ENCODE measurements at regions not wholly inside any gene's neighbourhood (a gene's known extent, or its start where the extent isn't known, plus 50 kb on each side); places are given as distances from the start of the nearest gene placed in this dataset.

DNA sequence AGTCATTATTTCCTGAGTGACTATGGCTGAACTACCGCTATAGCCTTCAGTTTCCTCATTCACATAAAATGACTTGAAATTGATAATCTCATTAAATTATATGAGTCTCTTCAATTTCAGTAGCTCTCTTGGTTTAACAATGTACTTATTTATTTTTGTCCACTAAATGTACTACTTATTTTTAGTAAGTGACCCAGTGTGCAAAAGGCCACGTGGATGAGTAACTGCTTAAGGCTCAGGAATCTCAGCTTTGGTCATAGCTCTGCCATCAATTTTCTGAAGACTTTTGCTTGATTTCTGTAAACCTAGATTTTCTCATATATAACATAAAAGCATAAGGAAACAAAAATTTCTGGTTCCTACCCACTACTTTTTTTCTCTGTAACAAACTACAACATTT lies 1132.9 kb upstream of the CDH8 start:
- DNase-seq, result no peak

DNA sequence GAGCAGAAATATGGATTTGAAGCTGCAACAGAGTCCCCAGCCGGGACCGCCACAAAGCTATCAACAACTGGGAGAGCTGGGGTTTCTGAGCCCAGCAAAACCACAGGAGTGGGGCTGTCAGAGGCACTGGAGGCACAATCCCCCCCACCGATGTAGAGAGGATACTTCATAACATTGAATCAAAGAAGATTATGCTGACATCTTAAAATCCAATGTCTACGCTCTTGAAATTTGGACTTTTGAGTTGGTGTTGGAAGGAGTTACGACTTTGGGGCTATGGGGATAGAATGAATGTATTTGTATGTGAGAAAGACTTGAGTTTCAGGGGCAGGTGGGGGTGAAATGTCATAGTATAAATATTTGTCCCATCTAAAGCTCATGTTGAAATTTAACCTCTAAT lies 1121.6 kb upstream of the CDH8 start:
- no peak for DNase-seq

DNA sequence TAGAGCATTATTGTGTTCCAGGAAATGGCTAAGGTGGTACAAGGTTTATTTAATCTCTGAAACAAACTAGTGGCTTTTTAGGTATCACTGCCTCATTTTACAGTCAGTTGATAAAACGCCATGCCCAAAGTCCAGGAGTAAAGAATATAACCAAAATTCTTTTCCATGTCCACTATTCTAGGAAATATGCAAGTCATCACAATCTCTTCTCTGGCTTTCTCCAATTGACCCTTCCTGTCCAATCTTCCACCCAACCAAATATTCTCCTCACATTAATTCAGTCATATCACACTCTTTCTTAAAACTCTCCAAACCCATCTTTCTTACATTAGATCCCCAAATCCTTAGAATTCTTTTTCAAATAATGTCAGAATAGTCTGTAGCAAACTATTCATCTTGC lies 1110.0 kb upstream of the CDH8 start:
- DNase-seq, result no peak

DNA sequence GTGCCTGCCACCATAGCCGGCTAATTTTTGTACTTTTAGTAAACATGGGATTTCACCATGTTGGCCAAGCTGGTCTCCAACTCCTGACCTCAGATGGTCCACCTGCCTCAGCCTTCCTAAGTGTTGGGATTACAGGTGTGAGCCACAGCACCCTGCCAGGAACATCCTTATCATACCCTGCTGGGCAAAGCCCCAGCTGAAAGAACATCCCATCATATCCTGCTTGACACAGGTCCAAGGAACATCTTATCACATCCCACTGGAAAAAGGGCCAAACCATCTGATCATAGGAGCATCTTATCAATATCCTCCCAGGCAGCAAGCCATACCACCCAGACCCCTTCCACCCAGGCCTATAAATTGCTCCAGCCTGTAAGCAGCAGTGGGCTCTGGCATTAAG lies 1109.2 kb upstream of the CDH8 start:
- DNase-seq, result no peak

DNA sequence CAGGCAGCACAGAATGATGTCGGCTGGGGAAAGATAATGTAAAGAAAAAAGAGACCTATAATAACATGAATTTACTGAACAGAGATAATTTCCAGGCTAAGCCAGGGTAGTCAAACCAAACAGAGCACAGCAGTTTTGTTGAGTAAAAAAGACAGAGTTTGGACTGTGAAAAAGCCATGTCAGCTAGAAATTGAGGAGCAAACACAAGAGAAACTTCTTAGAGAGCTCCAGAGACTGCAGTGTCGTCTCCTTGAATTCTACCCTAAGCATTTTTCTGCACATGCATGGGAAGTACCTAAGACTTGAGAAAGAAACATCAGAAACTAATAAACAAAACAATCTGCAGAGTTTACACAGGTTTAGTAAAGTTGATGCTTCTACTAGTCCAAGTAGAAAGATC lies 1098.8 kb upstream of the CDH8 start:
- DNase-seq, result no peak

DNA sequence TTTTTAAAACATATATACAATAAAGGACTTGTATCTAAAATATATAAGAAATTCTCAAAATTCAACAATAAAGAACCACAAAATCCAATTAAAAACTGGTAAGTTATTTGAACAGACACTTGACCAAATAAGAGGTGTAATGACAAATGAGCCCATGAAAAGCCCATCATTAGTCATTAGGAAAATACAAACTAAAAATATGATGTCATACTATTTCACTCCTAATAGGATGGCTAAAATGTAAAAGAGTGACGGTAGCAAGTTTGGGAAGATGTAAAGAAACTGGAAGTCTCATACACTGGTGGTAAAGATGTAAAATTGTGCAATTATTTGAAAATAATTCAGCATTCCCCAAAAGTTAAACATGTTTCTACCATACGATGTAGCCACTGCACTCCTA lies 1095.3 kb upstream of the CDH8 start:
- no peak for DNase-seq

DNA sequence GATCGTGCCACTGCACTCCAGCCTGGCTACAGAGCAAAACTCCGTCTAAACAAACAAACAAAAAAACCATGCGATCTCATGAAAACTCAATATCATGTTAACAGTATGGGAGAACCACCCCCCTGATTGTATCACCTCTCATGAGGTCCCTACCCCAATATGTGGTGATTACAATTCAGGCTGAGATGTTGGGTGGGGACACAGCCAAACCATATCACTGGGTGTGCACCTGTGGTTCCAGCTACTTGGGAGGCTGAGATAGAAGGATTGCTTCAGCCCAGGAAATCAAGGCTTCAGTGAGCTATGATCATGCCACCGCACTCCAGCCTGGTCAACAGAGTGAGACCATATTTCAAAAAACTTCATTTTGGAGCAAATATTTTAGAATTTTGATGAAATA lies 1094.7 kb upstream of the CDH8 start:
- DNase-seq, result no peak

DNA sequence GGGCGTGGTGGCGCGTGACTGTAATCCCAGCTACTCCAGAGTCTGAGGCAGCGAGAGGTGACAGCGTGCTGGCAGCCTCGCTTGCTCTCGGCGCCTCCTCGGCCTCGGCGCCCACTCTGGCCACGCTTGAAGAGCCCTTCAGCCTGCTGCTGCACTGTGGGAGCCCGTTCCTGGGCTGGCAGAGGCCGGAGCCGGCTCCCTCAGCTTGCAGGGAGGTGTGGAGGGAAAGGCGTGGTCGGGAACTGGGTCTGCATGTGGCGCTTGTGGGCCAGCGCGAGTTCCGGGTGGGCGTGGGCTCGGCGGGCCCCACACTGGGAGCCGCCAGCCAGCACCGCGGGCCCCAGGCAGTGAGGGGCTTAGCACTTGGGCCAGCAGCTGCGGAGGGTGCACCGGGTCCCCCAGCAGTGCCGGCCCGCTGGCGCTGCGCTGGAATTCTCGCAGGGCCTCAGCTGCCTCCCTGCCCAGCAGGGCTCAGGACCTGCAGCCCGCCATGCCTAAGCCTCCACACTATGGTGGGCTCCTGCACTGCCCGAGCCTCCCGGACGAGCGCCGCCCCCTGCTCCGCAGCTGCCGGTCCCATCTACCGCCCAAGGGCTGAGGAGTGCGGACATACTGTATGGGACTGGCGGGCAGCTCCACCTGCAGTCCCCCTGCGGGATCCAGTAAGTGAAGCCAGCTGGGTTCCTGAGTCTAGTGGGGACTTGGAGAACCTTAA lies 1093.3 kb upstream of the CDH8 start:
- no peak for DNase-seq

DNA sequence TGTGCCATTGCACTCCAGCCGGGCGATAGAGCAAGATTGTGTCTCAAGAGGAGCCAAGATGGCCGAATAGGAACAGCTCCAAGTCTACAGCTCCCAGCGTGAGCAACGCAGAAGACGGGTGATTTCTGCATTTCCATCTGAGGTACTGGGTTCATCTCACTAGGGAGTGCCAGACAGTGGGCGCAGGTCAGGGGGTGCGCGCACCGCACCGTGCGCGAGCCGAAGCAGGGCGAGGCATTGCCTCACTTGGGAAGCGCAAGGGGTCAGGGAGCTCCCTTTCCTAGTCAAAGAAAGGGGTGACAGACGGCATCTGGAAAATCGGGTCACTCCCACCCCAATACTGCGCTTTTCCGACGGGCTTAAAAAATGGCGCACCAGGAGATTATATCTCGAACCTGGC lies 1083.7 kb upstream of the CDH8 start:
- DNase-seq, result peak; percentile 29

DNA sequence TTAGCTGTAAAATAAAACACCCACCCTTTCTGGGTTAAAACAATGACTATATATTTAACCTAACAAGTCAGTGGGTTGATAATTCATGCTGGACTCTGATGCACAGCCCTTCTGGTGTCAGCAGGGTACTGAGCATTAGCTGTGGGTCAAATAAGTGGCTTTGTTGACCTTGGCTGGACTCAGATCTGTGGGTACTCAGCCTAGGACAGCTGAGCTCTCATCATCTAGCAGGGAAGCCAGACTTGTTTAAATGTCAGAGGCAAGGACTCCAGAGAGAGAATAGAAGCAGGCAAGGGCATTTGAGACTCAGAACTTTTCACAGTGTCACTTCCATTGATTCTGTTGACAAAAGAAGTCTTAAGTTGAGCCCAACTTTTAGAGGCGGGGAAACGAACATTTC lies 1063.8 kb upstream of the CDH8 start:
- DNase-seq, result no peak

DNA sequence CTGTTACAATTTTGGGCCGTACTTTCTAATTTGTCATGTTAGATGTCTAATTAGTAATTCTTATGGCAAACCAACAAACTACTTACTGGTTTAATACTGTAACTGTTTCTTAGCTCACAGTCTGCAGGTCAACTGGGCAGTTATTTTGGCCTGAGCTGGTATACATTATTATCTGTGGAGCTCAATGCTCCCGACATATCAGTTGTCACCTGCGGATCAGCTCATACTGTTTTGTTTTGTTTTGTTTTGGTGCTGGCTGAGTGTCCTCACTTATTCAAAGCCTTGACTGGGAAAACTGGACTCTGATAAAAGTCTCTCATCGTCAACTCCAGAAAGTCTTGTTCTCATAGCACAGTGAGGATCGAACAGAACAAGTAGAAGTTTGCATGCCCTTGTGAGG lies 1060.6 kb upstream of the CDH8 start:
- no peak for DNase-seq

DNA sequence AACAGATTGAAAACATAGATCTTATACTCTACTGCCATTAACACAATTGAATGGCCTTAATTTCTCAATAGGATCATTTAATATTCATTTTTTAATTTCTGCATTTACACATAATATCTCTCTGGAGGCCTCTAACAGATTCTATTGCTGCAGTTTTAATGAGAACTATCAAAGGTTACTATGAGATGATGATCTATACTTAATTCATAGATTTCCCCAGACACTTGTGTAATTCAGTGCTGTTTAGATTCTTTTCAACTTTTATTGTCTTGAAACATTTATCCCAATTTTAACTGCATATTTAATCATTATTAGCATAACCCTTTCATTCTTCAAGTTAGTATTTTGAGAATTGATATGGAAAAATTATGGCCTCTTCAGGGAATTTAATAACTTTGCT lies 1056.5 kb upstream of the CDH8 start:
- DNase-seq, result no peak

DNA sequence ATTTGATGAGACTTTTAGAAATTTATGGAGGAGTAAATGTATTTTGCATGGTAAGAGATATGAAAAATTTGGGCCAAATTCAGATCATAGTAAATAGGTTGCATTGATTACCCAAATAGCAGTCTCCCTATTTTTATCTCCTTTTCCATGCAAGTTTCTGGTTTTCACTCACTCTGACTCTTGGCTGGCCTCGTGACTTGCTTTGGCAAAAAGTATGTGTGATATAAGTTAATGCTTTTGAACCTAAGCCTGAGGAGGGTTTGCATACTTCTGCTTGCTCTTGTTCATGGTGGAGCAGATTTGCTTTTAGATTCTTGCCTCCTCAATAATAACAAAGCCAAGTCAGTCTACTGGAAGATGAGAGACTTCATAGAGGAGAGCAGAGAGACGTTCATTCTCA lies 1045.9 kb upstream of the CDH8 start:
- no peak for DNase-seq

DNA sequence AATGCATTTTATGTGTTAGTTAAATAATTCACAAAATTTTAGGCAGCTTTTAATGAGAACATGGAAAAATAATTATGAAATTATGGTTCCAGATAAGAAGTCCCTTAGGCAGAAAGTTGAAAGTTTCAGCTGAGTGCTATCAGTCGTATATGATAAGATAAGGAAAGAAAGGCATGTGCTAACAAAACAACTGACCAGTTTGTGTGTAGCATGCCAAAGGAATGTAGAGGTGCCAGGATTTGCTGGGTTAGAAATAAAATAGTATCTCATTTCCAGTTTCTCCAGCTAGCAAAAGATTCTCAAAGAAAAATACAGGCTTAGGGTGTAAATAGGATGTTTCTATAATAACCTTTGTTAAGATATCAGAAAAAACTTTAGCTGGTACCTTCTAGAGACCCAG lies 1044.5 kb upstream of the CDH8 start:
- DNase-seq, result no peak

DNA sequence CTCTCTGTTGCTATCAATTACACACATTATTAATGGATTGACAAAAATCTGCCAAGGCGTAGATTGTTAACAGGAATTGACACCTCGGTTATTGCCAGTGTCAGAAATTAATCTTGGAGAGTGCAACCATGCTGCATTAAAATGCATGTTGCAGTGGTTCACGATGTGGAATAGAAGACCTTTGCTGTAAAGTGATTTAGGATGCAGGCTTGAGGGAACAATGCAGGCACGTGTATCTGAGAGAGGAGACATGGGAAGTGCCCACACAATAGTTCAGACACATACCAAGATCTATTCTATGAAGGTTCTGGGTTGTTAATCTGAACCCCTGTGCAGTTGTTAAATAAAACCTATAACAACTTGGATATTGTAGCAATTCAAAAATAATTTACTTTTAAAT lies 1032.8 kb upstream of the CDH8 start:
- no peak for DNase-seq

DNA sequence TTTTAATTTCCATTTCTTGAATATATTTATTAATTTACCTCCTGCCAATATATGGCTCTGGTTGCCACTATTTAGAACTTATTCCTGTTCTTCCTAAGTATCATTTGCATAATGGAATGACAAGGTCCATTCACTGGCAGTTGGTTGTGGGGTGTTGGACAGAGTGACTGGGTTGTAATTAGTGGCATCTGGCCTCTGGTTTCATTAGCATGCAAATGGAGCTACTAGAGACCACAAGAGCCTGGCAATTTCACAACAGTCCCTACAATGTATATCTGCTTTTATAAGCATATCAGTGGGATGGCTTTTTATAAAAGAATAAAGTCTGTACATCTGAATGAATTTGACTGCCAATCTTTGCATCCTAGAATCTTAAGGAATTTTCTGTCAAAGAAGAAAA lies 1030.9 kb upstream of the CDH8 start:
- no peak for DNase-seq

DNA sequence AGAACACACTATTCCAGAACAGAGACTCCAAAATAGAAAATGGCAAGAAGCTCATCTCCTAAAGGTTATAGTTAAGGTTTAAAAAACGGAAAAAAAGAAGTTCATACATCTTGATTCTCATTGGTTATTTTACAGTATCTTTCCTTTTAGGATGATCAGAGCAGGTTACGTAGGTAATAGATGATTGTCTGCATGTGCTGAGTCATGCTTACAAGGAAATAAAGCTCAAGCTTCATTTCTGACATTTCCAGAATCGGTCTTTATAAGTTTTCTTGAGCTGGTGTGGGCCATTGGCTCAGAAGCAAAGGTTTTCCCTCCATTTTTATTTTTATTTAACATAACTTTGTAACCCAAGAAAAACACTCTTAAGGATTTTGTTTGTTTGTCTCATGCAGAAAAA lies 1030.3 kb upstream of the CDH8 start:
- DNase-seq, result peak; percentile 17

DNA sequence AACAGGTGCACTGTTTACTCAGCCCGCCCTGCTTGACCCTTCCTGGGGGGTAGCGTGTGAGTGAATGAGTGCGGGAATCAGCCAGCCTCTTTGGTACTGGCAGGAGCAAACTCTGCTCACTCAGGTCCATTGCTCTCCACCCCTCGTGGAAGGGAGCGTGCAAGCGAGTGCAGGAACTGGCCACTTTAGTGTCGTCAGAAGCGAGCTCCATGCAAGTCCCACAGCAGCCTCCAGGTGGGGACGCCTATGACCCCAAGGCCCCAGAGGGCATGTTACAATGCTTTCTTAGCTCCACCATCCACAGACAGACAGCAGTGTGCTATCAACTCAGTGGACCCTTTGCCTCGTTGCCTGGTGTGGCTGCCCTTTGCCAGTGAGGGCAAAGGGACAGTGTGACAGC lies 1025.1 kb upstream of the CDH8 start:
- no peak for DNase-seq

DNA sequence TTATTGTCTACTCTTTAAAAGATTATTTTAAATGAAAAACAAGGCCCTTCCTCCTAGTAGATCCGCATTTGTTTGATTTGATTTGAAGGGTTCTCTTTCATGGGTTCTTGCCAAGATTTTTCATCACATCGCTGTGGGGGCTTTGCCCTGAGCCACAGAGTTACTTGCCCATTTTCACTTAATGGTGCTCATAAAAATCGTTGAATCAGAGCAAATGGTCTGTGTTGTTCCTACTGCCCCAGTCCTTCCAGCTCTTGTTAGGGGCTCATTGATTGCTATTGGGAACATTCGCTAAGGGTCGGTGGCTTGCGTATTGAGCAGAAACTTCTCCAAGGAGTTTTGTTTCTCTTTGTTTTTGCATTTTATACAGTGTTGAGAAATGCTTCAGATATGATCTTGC lies 1023.4 kb upstream of the CDH8 start:
- DNase-seq, result no peak

DNA sequence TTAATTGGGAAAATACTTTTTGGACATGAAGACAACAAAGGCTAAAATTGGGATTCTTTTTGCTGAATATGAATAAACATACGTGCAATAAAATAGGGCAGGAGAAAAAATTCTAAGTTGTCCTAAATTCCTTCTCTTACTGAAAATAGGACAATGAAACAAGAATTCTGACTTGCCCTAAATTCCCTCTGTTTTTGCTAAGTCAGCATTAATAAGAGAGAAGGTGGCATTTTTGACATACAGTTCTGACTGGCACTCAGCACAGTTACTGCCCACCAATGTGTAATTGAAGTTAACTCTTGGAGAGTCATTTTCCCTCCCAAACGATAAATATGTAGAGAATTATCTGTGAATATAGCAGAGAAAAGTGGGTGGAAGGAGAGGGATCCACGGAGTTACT lies 1021.1 kb upstream of the CDH8 start:
- no peak for DNase-seq

DNA sequence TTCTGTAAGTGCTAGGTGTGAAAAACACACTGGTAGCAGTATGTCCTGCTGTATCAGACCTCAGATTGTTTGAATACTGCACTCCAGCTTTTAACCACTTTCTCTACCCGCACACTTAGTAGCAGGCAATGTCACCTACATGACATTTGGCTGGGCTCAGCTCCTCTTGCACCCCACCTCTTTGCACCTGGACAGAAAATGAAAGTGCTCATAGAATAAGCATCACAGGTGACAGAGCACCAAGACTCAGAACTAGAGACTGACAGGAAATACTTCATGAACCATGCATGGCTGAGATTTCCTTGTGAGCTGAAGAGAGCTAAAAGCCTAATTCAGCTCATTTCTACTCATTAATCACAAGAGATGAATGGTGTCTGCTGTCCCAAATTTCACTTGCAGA lies 1014.2 kb upstream of the CDH8 start:
- DNase-seq, result peak; percentile 19

DNA sequence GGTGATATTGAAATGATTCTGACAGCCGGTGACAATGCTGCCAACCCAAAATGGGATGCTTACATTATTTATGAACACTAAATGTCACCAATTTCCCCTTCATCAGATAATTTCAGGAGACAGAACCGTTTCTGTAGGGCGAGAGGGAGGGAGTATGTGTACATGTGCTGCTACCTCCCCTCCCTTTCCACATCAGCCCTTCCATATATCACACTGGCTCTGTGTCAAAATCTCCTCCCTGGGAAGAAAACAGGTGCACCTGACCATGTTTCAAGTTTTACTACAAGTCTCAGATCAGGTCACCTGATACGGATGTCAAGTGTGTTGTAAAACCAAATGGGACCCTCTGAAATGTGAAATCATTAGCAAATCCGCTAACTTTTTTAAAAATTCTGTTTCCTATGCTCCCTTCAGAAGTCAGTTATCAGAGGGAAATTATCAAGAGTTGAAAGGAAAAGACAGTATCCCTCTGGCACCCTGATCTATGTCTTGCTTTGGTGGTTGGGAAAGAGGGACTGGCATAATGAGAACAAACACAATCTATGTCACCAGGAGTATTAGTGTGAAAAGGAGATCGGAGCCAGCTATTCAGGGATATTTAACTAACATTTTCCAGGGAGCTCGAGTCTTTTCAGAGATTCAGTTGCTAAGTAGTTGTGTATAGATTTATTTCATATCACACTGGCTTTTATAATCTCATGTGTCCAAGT lies 1002.3 kb upstream of the CDH8 start:
- no peak for DNase-seq

DNA sequence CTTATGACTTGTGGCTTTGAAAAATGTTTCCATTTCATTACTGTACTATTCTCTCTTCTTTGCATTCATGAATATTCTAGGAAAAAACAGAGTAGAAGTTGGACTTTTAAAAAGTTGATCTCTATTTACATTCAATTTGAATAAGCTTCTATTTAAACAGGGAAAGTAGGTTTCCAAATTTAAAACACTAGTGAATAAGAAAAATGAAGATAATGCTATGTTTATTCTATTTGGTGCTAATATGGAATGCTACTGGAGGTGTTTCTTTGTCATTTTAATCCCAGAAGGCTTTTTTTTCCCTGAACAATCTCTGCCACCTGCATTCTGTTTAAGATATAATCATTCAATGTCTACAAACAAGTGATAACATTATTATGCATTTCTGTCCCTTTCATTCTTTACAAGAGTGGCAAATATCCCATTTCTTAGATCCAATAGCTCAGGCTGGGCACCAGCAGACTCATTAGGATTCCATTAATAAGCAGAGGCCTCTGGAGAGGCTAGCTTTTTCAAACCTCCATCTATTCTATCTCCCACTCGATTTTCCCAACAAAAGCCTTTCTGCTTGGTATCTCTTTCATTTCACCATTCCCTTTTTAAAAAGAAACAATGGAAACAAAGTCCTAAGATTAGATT lies 1001.6 kb upstream of the CDH8 start:
- no peak for DNase-seq

DNA sequence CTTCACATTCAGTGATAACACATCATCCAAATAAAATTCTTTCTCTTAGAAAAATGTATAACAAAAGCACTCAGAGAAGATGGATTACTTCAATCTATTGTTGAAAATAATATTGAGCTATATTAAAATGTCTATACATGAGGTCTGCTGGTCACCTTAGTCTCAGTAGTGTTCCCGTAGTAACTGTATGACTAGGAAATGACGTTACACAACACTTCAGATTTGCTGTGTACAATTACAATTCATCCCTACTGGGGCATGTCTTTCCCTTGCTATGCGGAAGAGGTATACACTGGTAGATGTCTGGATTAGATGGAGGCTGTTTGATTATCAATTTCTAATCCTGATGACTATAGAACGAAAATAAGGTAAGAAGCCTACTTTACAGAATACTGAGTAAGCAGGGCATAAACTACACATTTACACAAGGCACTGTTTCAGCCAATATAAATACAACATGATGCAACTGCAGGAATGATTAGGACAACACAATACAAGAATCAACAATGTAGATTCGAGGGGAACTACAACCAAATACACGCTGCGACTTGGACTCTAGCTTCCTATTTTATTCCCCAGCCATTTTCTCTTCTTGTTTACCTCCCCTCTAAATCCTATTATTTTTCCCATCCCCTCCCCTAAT lies 982.5 kb upstream of the CDH8 start:
- DNase-seq, result peak; percentile 1

Data from DMS53 (cell line).